Neural progenitor cell (in vitro differentiated cells): ENCODE measurements at regions not wholly inside any gene's neighbourhood (a gene's known extent, or its start where the extent isn't known, plus 50 kb on each side); places are given as distances from the start of the nearest gene placed in this dataset.

ENCODE experiments used
- DNase-seq: peaks from one replicate; pipeline ENCODE4 v3.0.0-alpha.2; 2016; ENCODE audit warnings: low spot score
- H2AFZ ChIP-seq: fragments of 200-600 bp; sonication (generic); replicated peaks from 2 replicates; pipeline ENCODE4 v1.6.1; 2016; ENCODE audit warnings: antibody characterized with exemption
- H3F3A ChIP-seq: fragments of 200-600 bp; sonication (generic); 2 replicates; pipeline ENCODE4 v1.6.1; 2016; ENCODE audit warnings: antibody characterized with exemption, low read depth
- H3K27ac ChIP-seq: fragments of 200-600 bp; sonication (generic); 2 replicates; pipeline ENCODE4 v1.5.1; 2016; ENCODE audit warnings: mild to moderate bottlenecking
- H3K27me3 ChIP-seq: fragments of 200-600 bp; sonication (generic); 2 replicates; pipeline ENCODE4 v1.6.1; 2016; ENCODE audit warnings: mild to moderate bottlenecking, moderate library complexity
- H3K36me3 ChIP-seq: fragments of 200-600 bp; sonication (generic); 2 replicates; pipeline ENCODE4 v1.5.1; 2016
- H3K4me1 ChIP-seq: fragments of 200-600 bp; sonication (generic); 2 replicates; pipeline ENCODE4 v1.6.1; 2016; ENCODE audit warnings: mixed run types
- H3K4me2 ChIP-seq: fragments of 200-600 bp; sonication (generic); 2 replicates; pipeline ENCODE4 v1.6.1; 2016
- H3K4me3 ChIP-seq: fragments of 200-600 bp; sonication (generic); 2 replicates; pipeline ENCODE4 v1.5.1; 2016
- H3K79me2 ChIP-seq: fragments of 200-600 bp; sonication (generic); 2 replicates; pipeline ENCODE4 v1.6.1; 2016; ENCODE audit warnings: low read depth
- H3K9ac ChIP-seq: fragments of 200-600 bp; sonication (generic); 2 replicates; pipeline ENCODE4 v1.6.1; 2016
- H3K9me3 ChIP-seq: fragments of 200-600 bp; sonication (generic); 2 replicates; pipeline ENCODE4 v1.5.1; 2016; ENCODE audit warnings: low read depth
- H4K20me1 ChIP-seq: fragments of 200-600 bp; sonication (generic); 2 replicates; pipeline ENCODE4 v1.6.1; 2016; ENCODE audit warnings: low read depth
- H3K27ac Mint-ChIP-seq: 3 replicates; pipeline ENCODE4 v1.8.0; 2021; ENCODE audit warnings: mixed read lengths
- H3K27me3 Mint-ChIP-seq: 2 replicates; pipeline ENCODE4 v1.8.0; 2022; ENCODE audit warnings: low read depth, mild to moderate bottlenecking, inconsistent platforms, moderate library complexity, mixed read lengths; ENCODE audit not compliant: insufficient read depth
- H3K36me3 Mint-ChIP-seq: 3 replicates; pipeline ENCODE4 v1.8.0; 2021; ENCODE audit warnings: mixed read lengths
- H3K4me1 Mint-ChIP-seq: 3 replicates; pipeline ENCODE4 v1.8.0; 2021; ENCODE audit warnings: mixed read lengths
- H3K4me3 Mint-ChIP-seq: 3 replicates; pipeline ENCODE4 v1.8.0; 2021; ENCODE audit warnings: mild to moderate bottlenecking, moderate library complexity, mixed read lengths
- H3K9me3 Mint-ChIP-seq: 3 replicates; pipeline ENCODE4 v1.8.0; 2020; ENCODE audit warnings: mixed read lengths
- CTCF ChIP-seq: fragments of 200-600 bp; sonication (generic); IDR thresholded peaks from 2 replicates; pipeline ENCODE4 v1.5.1; 2017; ENCODE audit warnings: antibody characterized with exemption, mild to moderate bottlenecking
- EZH2 ChIP-seq: fragments of 200-600 bp; sonication (generic); IDR thresholded peaks from 2 replicates; pipeline ENCODE4 v1.6.1; 2017; ENCODE audit warnings: antibody characterized with exemption, mild to moderate bottlenecking, moderate library complexity
- EZH2phosphoT487 ChIP-seq: fragments of 200-600 bp; sonication (generic); IDR thresholded peaks from 2 replicates; pipeline ENCODE4 v1.6.1; 2017; ENCODE audit warnings: antibody characterized with exemption

- no peak overlapping the region for H3K27ac Mint-ChIP-seq
- no peaks in the 10 kb centered on the region for H3F3A ChIP-seq
- H3K36me3 Mint-ChIP-seq, result no peaks in the 10 kb centered on the region
- no peaks in the 10 kb centered on the region for H3K36me3 ChIP-seq
- no peaks in the 10 kb centered on the region for H3K4me1 ChIP-seq
- no peak overlapping the region for H3K4me3 Mint-ChIP-seq
- TF ChIP-seq EZH2phosphoT487 (no peak), EZH2 (no peak), CTCF (no peak)
- H4K20me1 ChIP-seq, result no peaks in the 10 kb centered on the region
- no peaks in the 10 kb centered on the region for H3K27me3 Mint-ChIP-seq
- peak; percentile 7 for DNase-seq
- H3K79me2 ChIP-seq, result no peaks in the 10 kb centered on the region
- H3K4me3 ChIP-seq, result no peak overlapping the region
- peaks cover 10% of the 10 kb centered on the region for H3K4me1 Mint-ChIP-seq
- no peak overlapping the region for H3K9ac ChIP-seq
- H3K9me3 ChIP-seq, result no peaks in the 10 kb centered on the region
- H2AFZ ChIP-seq, result no peak overlapping the region
- peaks cover 3% of the 10 kb centered on the region for H3K9me3 Mint-ChIP-seq
- H3K27ac ChIP-seq, result no peak overlapping the region
- H3K27me3 ChIP-seq, result no peaks in the 10 kb centered on the region
- no peak overlapping the region for H3K4me2 ChIP-seq
Observed at GRCh38 chr4:11622961-11623725, 194.4 kb upstream of the HS3ST1 start.

- Mint-ChIP-seq H3K27ac (no peak overlapping the region), H3K4me1 (peaks cover 10% of the 10 kb centered on the region), H3K27me3 (no peaks in the 10 kb centered on the region), H3K36me3 (no peaks in the 10 kb centered on the region), H3K4me3 (no peak overlapping the region), H3K9me3 (peaks cover 3% of the 10 kb centered on the region)
- no peak overlapping the region for H3K9ac ChIP-seq
- H3K4me2 ChIP-seq, result no peak overlapping the region
- TF ChIP-seq EZH2 (no peak), CTCF (no peak), EZH2phosphoT487 (no peak)
- no peak overlapping the region for H3K4me3 ChIP-seq
- no peaks in the 10 kb centered on the region for H3K36me3 ChIP-seq
- DNase-seq, result no peak
- H3K27ac ChIP-seq, result no peak overlapping the region
- H3K4me1 ChIP-seq, result no peaks in the 10 kb centered on the region
- H2AFZ ChIP-seq, result no peak overlapping the region
- no peaks in the 10 kb centered on the region for H3K79me2 ChIP-seq
- no peaks in the 10 kb centered on the region for H3K27me3 ChIP-seq
- no peaks in the 10 kb centered on the region for H3F3A ChIP-seq
- no peaks in the 10 kb centered on the region for H3K9me3 ChIP-seq
- H4K20me1 ChIP-seq, result no peaks in the 10 kb centered on the region
Observed at GRCh38 chr4:11620861-11621260, 192.2 kb upstream of the HS3ST1 start.

- no peak overlapping the region for H3K4me3 ChIP-seq
- H3K79me2 ChIP-seq, result no peaks in the 10 kb centered on the region
- no peak overlapping the region for H2AFZ ChIP-seq
- TF ChIP-seq EZH2phosphoT487, result no peak
- no peak for TF ChIP-seq CTCF
- TF ChIP-seq EZH2, result no peak
- H3K9me3 Mint-ChIP-seq, result no peaks in the 10 kb centered on the region
- H3K4me1 Mint-ChIP-seq, result no peaks in the 10 kb centered on the region
- H3K4me1 ChIP-seq, result no peaks in the 10 kb centered on the region
- H3K9ac ChIP-seq, result no peak overlapping the region
- H3K27me3 ChIP-seq, result no peaks in the 10 kb centered on the region
- no peak overlapping the region for H3K4me2 ChIP-seq
- H3K27ac Mint-ChIP-seq, result no peak overlapping the region
- no peaks in the 10 kb centered on the region for H3K27me3 Mint-ChIP-seq
- no peak for DNase-seq
- no peak overlapping the region for H3K4me3 Mint-ChIP-seq
- H4K20me1 ChIP-seq, result no peaks in the 10 kb centered on the region
- H3K36me3 Mint-ChIP-seq, result no peaks in the 10 kb centered on the region
- no peaks in the 10 kb centered on the region for H3F3A ChIP-seq
- no peaks in the 10 kb centered on the region for H3K9me3 ChIP-seq
- H3K36me3 ChIP-seq, result no peaks in the 10 kb centered on the region
- no peak overlapping the region for H3K27ac ChIP-seq
Observed at GRCh38 chr4:11618666-11619282, 190.1 kb upstream of the HS3ST1 start.
